MM.1S (cell line): ENCODE measurements at regions not wholly inside any gene's neighbourhood (a gene's known extent, or its start where the extent isn't known, plus 50 kb on each side); places are given as distances from the start of the nearest gene placed in this dataset.

Experiments used
- DNase-seq: peaks from one replicate; pipeline ENCODE4 v3.0.0-alpha.2; 2015
- H2AFZ ChIP-seq: fragments of 300-600 bp; sonication (generic); 2 replicates; pipeline ENCODE4 v1.6.0; 2016; ENCODE audit warnings: antibody characterized with exemption, low read length
- H3F3A ChIP-seq: fragments of 300-600 bp; sonication (generic); 2 replicates; pipeline ENCODE4 v1.6.1; 2016; ENCODE audit warnings: mild to moderate bottlenecking, antibody characterized with exemption, low read length, moderate library complexity, mixed read lengths; ENCODE audit not compliant: insufficient read depth
- H3K27ac ChIP-seq: fragments of 300-600 bp; sonication (generic); 2 replicates; pipeline ENCODE4 v1.5.1; 2016; ENCODE audit warnings: mild to moderate bottlenecking, low read length
- H3K27me3 ChIP-seq: fragments of 300-600 bp; sonication (generic); replicated peaks from 2 replicates; pipeline ENCODE4 v1.6.0; 2016; ENCODE audit warnings: low read length; ENCODE audit not compliant: insufficient read depth
- H3K36me3 ChIP-seq: fragments of 300-600 bp; sonication (generic); replicated peaks from 2 replicates; pipeline ENCODE4 v1.6.1; 2016; ENCODE audit warnings: mild to moderate bottlenecking, low read length, mixed read lengths; ENCODE audit not compliant: insufficient read depth
- H3K4me1 ChIP-seq: fragments of 300-600 bp; sonication (generic); 2 replicates; pipeline ENCODE4 v1.6.1; 2016; ENCODE audit warnings: low read length, mixed read lengths
- H3K4me2 ChIP-seq: fragments of 300-600 bp; sonication (generic); 2 replicates; pipeline ENCODE4 v1.6.0; 2016; ENCODE audit warnings: low read depth, low read length
- H3K4me3 ChIP-seq: fragments of 300-600 bp; sonication (generic); 2 replicates; pipeline ENCODE4 v1.5.1; 2016; ENCODE audit warnings: low read length, mixed read lengths
- H3K79me2 ChIP-seq: fragments of 300-600 bp; sonication (generic); 2 replicates; pipeline ENCODE4 v1.6.1; 2016; ENCODE audit warnings: mixed run types, low read length, mixed read lengths
- H3K9ac ChIP-seq: fragments of 300-600 bp; sonication (generic); 2 replicates; pipeline ENCODE4 v1.6.1; 2016; ENCODE audit warnings: low read length, mixed read lengths
- H3K9me2 ChIP-seq: fragments of 300-600 bp; sonication (generic); replicated peaks from 2 replicates; pipeline ENCODE4 v1.6.1; 2016; ENCODE audit warnings: mild to moderate bottlenecking, low read length, mixed read lengths; ENCODE audit not compliant: insufficient read depth
- H3K9me3 ChIP-seq: fragments of 300-600 bp; sonication (generic); replicated peaks from 2 replicates; pipeline ENCODE4 v1.6.1; 2016; ENCODE audit warnings: mild to moderate bottlenecking, low read length, mixed read lengths; ENCODE audit not compliant: insufficient read depth
- H4K20me1 ChIP-seq: fragments of 300-600 bp; sonication (generic); 2 replicates; pipeline ENCODE4 v1.6.1; 2016; ENCODE audit warnings: mild to moderate bottlenecking, low read length, moderate library complexity, mixed read lengths; ENCODE audit not compliant: insufficient read depth
- CTCF ChIP-seq: fragments of 300-600 bp; sonication (generic); IDR thresholded peaks from 2 replicates; pipeline ENCODE4 v1.5.1; 2016; ENCODE audit warnings: antibody characterized with exemption, low read length, mixed read lengths
- EZH2 ChIP-seq: fragments of 300-600 bp; sonication (generic); optimal IDR thresholded peaks from 2 replicates; pipeline ENCODE3; 2017; ENCODE audit warnings: low read depth, mild to moderate bottlenecking, antibody characterized with exemption, low read length, mixed read lengths
- EZH2phosphoT487 ChIP-seq: fragments of 300-600 bp; sonication (generic); IDR thresholded peaks from 2 replicates; pipeline ENCODE4 v1.6.1; 2018; ENCODE audit warnings: antibody characterized with exemption, low read length

GRCh38 chr5:25489834-25490538 is 845.2 kb upstream of the CDH10 start:
- Histone ChIP-seq H3K4me2 (no peak overlapping the region), H3K27ac (no peak overlapping the region)

GRCh38 chr5:25488119-25488518 is 843.3 kb upstream of the CDH10 start:
- TF ChIP-seq CTCF (no peak), EZH2phosphoT487 (no peak)
- no peak overlapping the region for H3K9ac ChIP-seq
- H3K27me3 ChIP-seq = no peaks in the 10 kb centered on the region
- no peaks in the 10 kb centered on the region for H4K20me1 ChIP-seq
- no peak overlapping the region for H2AFZ ChIP-seq
- H3K79me2 ChIP-seq = no peaks in the 10 kb centered on the region
- H3K4me1 ChIP-seq = no peaks in the 10 kb centered on the region
- H3K4me3 ChIP-seq = no peak overlapping the region
- no peak overlapping the region for H3K4me2 ChIP-seq
- DNase-seq = no peak
- no peaks in the 10 kb centered on the region for H3K9me2 ChIP-seq
- H3K36me3 ChIP-seq = no peaks in the 10 kb centered on the region
- H3K27ac ChIP-seq = no peak overlapping the region
- H3K9me3 ChIP-seq = no peaks in the 10 kb centered on the region
- no peaks in the 10 kb centered on the region for H3F3A ChIP-seq

More at GRCh38 chr5:25489834-25490538, 845.2 kb upstream of the CDH10 start:
- H3K36me3 ChIP-seq = no peaks in the 10 kb centered on the region
- no peak overlapping the region for H3K9ac ChIP-seq
- H3K79me2 ChIP-seq = no peaks in the 10 kb centered on the region
- no peak for TF ChIP-seq CTCF
- TF ChIP-seq EZH2phosphoT487 = no peak
- no peak for TF ChIP-seq EZH2
- no peaks in the 10 kb centered on the region for H3K9me3 ChIP-seq
- no peak overlapping the region for H3K4me3 ChIP-seq
- no peaks in the 10 kb centered on the region for H3K4me1 ChIP-seq
- H3K9me2 ChIP-seq = no peaks in the 10 kb centered on the region
- no peak for DNase-seq
- H3K27me3 ChIP-seq = no peaks in the 10 kb centered on the region
- H4K20me1 ChIP-seq = no peaks in the 10 kb centered on the region
- no peak overlapping the region for H2AFZ ChIP-seq
- H3F3A ChIP-seq = no peaks in the 10 kb centered on the region

GRCh38 chr5:25484391-25484790 is 839.6 kb upstream of the CDH10 start:
- DNase-seq = no peak
- Histone ChIP-seq H3F3A (no peaks in the 10 kb centered on the region), H3K36me3 (no peaks in the 10 kb centered on the region), H3K4me1 (no peaks in the 10 kb centered on the region), H3K9me2 (no peaks in the 10 kb centered on the region), H3K9me3 (no peaks in the 10 kb centered on the region), H3K79me2 (no peaks in the 10 kb centered on the region), H3K27me3 (no peaks in the 10 kb centered on the region), H4K20me1 (no peaks in the 10 kb centered on the region), H3K27ac (no peak overlapping the region), H3K4me3 (no peak overlapping the region), H3K9ac (no peak overlapping the region), H2AFZ (no peak overlapping the region), H3K4me2 (no peak overlapping the region)
- TF ChIP-seq EZH2phosphoT487 = no peak
- TF ChIP-seq CTCF = no peak
- TF ChIP-seq EZH2 = no peak
